ENCODE measurements at regions not wholly inside any gene's neighbourhood (a gene's known extent, or its start where the extent isn't known, plus 50 kb on each side); places are given as distances from the start of the nearest gene placed in this dataset.

GRCh38 chr20:57973886-57974285, 254.6 kb downstream of the ANKRD60 start:
- TF ChIP-seq CTCF (conservative IDR thresholded peaks at IDR 0.05; ENCODE audit: low read depth, low read length): no peak
- TF ChIP-seq FOS (IDR thresholded peaks at IDR 0.05; ENCODE audit: low read depth, low read length): no peak

Measured in IMR-90 (cell line).